ENCODE measurements at regions not wholly inside any gene's neighbourhood (a gene's known extent, or its start where the extent isn't known, plus 50 kb on each side); places are given as distances from the start of the nearest gene placed in this dataset.

DNA sequence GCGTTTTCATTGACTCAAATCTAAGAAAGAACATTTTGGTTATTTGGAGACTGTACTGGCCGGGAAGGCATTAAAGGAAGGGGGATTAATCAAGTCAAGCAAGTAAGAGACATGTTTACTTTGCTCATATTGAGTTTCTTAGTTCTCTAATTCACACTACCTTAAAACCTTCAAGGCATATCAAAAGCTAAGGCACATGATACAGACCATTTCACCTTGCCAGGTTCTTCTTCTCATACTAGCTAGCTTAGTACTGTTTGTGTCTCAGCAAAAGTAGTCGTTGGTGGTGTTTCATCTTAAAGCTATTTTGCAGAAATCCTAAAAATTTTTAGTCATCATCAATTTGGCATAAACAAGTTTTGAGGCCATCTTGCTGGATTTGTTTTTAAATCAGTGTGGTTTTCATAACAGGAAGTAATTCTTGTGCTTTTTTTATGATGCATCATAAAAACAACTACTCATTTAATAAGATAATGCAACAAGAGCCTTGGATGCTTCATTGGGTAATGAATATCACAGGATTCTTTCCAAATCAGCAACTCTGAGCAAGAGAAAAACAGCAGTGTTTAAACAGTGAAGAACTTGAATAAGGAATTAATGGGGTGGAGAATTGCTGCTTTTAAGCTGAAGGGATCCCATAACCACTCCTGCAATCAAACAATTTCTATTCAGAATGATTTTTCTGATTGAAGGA lies 425.3 kb downstream of the EPM2A start:
- DNase-seq = no peak

DNA sequence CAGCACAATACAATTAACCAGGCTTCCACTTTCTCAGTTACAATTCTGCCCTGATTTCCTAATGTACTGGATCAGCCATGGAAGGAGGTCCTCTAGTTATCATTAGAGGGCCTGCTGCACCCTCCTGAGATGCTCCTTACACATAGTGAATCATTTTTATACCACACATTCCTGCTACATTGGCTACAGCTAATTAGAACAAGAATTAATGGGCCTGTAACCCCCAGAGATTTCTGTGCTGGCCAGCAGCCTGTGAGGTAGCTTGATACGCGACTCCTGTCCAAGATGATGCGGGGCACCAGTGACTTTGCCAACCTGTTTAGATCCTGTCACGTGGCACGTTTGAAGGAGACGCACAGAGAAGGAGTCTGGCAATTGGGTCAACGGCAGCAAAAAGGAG lies 422.8 kb downstream of the EPM2A start:
- DNase-seq = no peak

DNA sequence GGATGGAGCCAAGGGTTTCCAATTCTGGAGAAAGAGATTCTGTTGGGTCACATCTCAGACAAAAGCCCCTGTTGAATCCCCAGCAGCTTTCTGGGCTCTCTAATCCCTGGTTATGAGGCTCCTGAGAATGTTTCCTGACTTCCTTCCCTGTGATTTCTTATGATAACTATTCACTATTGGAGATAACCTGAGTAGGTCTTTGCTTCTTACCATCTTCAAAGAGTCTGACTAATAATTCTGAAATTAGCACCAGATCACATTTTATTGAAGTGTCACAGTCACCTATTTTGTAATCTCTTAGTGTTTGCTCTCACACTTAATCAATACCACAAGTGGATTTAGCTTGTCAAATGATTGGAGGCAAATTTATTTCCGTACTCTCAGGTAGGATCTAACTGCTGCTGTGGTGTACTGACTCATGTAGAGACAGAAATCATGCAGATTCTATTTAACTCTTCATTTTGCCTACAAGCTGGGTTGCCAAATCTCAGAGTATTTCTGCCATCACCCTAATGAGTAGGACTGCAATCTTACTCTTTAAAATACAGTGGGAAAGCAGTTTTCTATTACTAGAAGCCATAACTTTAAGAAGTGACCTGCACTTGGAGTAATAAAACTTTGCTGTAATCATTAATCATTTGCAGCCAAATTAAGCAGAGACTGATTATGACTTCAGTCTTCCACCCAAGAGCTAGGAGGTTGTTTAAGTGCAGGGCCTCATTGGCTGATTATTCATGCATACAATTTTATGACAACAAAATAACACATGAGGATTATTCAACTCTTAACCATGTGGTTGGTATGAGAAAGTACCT lies 422.1 kb downstream of the EPM2A start:
- no peak for DNase-seq

DNA sequence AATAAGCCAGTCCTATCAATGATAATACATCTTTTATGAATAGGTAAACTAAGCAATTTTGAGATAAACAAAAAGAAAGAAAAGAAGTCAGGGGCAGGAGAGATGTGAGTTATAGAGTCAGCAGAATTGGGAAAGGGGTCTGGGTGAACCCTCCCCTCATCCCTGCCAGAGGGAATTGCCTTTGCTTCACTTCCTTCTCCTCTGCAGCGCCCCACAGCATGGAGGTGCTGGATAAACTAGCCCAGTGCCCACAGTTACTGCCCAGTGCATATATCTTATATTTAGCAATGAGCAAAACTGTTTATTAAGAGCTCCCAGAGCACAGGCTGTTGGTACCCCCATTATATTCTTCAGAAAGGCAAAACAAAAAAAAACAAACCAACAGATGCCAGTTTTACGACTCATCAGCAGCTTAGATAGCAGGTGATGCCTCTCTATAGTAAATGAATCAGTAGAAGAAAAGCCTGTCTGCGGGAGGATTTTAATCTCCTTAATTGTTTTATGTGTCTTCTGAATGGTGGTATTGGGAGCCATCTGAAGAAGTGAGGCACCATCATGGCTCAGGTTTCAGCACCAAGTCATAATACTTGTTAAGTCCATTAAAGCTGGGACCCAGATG lies 419.2 kb downstream of the EPM2A start:
- DNase-seq = no peak

DNA sequence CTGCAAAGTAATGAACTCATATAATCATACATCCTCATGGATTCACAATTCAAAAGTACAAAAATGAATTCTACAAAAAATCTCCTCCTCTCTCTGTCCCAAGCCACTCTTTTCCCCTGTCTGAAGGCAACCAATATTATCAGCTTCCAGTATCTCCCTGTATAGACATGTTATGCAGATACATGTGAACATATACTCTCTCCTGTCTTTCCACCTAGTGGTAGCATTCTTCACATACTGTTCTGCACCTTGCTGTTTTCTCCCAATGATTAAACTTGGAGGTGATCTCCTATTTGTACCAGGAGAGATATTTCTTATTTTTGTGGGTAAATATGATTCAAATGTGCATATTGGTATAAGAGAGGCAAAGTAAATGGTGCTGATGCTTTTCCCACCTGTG lies 416.4 kb downstream of the EPM2A start:
- no peak for DNase-seq

DNA sequence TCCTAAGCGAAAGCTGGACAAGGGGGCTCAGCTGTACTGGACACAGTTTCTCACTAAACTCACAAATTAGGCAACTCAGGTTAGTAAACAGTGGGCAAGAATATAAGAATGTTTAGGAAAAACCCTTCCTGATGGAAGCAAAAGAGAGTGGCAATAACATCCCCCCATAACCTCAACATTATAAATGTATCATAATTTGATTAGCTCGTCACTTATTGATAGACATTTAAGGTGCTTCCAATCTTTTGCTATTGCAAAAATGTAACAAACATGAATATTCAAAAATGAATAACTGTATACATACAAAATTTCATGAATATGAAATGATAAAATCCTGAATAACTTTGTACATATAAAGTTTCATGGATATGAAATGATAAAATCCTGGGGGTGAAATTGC lies 415.7 kb downstream of the EPM2A start:
- no peak for DNase-seq

DNA sequence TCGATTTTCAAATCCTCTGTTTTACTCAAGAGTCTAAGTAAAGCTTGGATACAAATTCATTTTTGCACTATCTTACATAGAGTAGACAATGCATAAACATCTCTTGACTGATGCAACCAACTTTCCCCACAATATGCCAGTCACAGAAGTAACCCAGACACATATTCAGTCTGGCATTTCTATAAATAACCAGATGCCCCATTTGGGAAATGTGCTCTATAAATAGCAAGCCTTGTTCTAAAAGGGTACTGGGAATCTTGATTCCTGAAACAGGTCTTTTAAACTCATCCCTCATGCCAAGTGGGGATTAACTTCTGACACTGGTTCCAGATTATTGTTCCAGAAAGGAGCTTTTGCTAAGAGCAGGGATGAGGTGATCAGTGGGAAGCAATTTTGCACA lies 411.7 kb downstream of the EPM2A start:
- DNase-seq = no peak

DNA sequence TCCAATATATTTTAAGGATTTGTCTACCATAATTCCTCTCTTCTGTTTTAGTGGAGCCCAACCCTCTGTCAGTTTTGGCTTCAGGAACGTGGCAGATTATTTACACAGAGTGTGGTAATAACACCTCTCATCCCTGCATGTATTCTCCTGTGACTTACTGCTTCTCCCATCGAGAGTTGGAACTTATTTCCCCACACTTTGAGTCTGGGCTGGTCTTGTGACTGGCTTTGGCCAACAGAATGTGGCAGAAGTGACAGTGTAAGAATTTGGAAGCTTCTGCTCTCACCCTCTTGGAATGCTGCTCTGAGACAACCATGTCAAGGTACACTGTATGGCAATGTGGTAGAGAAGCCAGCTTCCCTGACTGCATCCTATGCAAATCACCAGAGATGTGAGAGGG lies 407.7 kb downstream of the EPM2A start:
- no peak for DNase-seq

DNA sequence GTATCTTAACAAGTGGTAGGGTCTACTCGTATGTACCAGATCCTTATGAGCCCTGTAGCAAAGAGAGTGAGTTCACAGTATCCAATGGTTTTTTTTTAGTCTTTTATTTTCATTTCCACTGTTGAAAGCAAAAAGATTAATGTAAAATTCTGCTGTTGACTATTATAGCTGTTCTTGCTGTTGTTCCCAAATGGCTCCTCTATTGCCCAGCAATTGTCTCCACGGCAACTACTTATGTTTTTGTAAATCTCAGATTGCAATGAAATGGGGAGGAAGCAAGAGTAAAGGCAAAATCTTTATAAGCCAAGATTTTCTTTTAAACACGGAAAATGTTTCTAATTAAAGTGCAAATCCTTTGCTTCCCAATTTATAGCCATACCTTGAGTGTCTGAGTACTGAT lies 406.1 kb downstream of the EPM2A start:
- no peak for DNase-seq

DNA sequence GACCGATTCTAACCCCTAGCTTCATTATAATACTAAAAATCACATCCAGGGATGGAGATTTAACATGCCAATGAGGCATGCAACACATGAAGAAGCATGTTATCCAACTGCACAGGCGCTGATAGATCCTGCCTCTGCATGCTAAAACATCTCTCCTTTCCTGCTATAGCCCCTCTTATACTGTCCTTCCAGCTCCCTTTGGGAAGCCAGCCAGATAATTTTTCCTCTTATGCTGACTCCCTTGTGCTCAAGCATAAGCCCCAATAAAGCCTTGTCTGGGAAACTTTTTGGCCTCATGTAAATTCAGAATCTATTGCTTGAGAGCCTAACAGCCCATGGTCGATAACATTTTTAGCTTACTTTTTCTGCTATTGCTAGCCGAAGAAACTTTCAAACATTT lies 404.3 kb downstream of the EPM2A start:
- DNase-seq = no peak

DNA sequence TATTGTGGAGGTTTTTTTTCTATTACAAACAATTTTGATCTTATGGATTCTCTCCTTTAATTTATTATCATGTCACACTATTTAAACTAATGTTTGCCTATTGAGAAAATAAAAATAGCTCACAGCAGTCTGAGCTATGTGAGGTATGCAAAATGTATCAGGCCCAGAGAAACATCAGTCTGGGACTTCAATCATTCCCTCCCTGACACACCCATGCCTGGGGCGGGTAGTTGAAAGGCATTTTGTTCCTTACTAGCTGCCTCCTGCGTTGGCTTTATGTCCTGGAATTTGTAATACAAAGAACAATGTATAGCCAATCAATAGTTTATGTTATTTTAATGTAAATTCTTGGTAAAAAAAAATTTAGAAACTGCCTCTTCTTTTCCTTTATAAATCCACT lies 403.3 kb downstream of the EPM2A start:
- no peak for DNase-seq

DNA sequence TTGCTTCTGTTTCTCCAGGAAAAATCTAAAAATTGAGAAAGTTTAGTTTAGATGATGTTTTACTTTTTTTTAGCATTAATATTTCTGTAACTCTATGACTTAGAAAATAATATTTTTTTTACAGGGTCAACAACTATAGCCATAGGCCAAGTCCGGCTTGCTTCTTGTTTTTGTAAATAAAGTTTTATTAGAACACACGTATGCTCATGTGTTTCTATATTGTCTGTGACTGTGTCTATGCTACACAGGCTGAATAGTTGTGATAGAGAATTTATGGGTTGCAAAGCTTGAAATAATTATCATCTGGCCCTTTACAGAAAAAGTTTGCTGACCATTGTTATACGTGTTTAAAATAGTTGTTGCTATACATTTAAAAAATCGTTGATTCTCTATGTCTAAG lies 399.2 kb downstream of the EPM2A start:
- no peak for DNase-seq

DNA sequence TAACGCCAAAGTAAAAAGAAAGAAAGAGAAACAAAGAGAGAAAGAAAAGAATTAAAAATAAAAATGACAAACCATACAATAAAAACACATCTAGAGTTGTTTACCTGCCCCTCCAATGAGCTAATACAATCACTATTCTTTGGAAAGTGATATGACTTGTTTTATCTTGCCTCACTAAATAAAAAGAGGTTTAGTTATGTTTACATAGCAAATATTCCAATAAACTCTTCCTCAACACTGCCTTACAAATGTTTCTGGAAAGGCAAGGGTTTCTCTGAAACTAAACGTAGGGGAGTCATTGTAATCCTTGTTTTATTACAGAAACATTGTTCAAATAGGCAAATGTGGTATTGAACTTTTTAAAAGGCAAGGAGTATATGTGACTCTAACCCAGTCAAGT lies 396.2 kb downstream of the EPM2A start:
- no peak for DNase-seq

DNA sequence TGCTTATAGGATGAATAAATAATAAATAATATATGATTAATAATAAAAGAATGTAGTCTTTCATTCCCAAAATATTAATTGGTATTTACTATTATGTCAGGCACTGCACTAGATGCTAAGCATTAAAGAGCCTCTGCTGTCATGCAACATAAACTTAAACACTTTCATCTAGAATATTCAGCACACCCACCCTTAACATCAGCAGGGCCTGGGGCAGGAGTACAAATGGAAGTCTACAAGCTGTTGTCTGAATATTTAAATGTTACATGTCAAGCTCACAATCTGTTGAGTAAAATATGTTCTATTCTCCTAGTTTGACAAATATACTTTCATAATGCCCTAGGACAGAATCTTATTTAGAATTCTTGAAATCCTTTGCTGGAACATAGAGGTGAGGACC lies 395.1 kb downstream of the EPM2A start:
- no peak for DNase-seq

DNA sequence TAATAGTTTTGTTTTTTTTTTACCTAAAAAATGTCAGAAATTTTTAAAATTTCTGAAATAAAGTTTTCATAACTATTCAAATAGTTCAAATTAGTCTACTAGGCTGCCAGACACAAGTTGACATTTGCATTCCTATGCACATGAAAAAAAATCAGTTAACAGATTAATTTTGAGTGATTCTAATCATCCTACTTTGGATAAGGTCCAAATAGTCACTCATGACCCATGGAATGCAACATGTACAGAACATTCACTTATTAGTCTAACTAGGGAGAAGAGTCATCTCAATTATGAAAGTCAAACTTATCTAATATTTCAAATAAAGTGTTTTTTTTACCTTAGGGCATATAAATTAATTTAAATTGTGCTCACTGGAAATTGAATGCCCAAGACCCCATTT lies 390.2 kb downstream of the EPM2A start:
- DNase-seq = no peak

DNA sequence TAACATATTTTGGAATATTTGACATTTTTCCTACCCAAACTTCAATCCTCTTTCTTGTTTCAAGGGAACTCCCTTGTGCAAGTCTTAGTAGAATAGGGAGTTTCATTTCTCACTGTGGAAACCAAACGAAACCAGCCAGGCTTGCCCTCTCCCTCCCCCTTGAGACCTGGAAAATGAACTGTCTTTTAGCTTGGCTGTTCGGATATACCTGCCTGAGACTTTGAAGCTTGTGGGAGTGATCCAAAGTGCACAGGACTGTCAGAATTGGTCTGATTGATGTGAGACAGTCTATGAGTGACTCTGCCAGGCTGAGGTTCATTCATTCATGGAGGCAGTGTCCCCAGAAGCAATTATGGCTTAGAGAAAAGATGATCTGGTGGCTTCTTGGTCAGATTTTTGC lies 388.1 kb downstream of the EPM2A start:
- no peak for DNase-seq

DNA sequence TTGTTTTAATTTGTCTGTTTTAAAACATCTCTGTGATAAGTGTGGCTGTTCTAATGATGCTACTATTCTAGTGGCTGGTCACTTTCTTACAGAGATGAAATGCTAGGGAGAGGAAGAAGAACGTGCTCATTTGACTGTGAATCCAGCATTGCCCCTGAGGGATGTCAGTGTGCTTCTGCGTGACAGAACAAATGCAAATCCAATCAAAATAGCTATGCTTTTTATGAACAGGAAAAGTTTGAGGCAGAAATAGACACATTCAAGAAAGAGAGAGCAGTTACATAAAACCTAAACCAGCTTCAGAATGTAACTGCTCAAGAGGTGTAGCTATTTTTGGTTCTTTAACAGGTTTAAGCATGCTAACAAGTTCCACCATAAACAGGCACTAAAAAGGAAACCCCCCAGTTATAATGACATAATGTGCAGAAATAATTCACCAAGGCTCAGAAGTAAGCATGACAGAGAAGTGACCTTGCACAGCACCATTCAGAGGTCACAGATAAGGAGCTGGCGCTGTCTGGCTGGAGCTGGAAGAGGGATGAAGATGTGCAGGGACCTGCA lies 385.3 kb downstream of the EPM2A start:
- DNase-seq = no peak

DNA sequence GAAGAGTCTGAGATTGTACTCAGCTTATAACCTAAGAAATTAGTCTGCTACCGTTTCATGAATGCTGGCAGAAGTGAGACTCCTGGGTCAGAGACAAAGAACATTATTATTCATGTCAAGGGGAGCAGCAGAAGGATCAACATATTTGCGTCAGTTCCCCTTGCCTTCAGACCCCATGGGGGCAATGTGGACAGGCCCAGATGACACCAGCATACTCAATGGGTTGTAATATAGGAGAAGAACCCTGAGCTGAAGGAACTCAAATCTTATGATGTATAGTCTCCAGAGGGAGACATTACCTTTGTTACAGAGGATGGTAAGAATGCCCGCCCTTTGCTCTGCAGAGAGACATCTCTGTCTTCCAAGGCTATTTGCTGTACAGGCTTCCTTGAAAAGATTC lies 384.4 kb downstream of the EPM2A start:
- DNase-seq = no peak

DNA sequence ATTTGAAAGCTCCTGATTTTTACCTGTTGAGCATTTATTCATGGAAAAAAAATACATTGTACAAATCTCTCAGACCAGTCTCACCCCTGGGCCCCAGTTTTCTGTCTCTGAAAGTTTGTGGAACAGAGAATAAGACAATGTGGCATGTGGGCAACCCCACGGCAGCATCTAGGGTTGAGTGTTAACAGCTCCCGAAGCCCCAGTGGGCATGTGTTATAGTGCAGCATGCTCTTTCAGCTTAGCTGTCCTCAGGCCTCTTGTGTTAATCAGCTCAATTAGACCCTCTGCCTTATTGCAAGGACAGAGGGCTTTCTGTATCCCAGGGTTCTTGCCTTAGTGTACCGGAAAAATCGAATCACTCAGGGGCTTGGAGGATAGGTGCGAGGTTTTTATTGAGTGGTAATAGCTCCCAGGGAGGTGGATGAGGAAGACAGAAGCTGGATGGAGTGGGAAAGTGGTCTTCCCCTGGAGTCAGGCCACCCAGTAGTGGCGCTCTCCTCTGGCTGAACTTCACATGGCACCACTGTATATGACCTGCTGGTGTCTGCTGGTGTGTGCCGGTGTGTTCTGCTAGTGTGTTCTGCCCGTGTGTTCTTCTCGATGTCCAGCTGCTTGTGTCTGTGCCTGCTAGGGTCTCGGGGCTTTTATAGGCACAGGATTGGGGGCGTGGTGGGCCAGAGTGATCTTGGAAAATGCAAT lies 382.8 kb downstream of the EPM2A start:
- DNase-seq = no peak

DNA sequence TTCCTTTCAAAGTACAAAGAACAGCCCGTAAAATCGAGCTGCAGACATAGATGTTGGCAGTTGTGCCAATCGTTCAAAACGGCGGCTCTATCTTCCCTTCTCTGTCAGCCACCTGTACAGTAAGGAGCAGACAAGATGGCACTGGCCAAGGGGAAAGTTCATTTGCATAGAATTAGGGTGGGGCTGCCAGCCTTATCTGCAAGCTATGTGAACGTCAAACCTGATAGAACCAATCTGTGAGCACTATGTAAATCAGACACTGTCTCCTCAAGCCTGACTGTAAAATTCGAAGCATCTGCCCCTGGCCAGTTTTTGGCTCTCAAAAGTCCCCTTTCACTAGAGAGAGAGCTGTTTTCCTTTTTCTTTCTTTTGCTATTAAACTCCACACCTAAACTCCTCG lies 374.5 kb downstream of the EPM2A start:
- no peak for DNase-seq

DNA sequence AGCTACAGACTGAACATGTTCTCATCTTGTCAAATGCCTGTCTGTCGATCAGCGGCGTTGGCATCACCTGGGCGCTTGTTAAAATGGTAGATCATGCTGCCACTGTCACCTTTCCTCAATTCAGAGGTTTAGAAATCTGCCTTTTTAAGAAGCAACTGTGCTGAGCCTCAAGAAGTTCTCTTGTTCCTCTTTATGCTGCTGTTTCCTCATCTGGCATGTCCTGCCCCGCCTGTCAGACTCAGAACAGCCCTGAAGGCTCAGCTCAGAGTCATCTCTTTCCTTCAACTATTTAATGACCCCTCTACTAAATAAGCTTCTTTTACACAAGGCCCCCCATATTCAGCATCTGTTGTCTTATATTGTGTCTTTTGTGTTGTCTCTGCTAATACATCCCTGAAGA lies 368.2 kb downstream of the EPM2A start:
- no peak for DNase-seq

DNA sequence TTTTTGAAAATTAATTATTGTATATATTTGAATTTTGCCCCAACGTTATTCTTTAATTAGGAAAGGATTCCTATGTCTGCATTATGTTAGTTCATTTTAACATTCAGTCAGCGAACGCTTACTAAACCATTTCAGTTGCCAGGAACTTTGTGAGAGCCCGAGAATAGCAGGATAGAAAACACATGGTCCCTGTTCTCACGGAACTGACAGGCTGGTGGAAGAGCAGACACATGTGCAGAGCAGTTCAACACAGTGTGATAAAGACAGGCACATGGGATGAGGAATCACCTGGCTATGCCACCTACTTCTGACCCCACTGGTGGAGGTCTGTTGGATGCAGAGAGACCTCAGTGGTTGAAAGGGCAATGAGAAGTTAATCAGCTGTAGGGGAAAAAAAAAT lies 367.2 kb downstream of the EPM2A start:
- DNase-seq = no peak

DNA sequence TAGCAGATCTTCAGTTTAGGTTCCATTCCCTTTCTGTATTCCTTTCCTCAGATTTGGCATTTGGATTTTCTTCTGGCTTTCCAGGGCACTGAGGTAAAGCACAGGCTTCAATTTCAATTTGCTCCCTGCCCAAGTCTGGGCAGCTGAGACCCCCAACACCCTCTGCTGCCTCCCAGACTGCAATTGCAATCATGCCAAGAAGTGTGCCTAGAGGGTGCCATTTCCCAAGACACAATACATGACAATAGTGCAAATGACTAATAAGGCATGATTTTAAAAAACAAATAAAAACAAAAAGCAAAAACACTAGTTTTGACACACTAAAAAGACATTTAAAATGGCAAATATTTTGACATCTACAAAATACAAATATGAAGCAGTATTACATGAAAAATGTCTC lies 364.8 kb downstream of the EPM2A start:
- no peak for DNase-seq
